HG03095 (cell line): ENCODE measurements at regions not wholly inside any gene's neighbourhood (a gene's known extent, or its start where the extent isn't known, plus 50 kb on each side); places are given as distances from the start of the nearest gene placed in this dataset.
"Not testable (repeated sequence)": the region's sequence is repeated elsewhere in the genome, so short reads cannot be mapped to it uniquely, and the experiment has no call there.

Experiments used
- ATAC-seq: cut with Tn5 transposase; IDR thresholded peaks from one replicate; pipeline ENCODE4 v1.9.1; 2021; ENCODE audit warnings: moderate library complexity; ENCODE audit not compliant: unreplicated experiment

DNA sequence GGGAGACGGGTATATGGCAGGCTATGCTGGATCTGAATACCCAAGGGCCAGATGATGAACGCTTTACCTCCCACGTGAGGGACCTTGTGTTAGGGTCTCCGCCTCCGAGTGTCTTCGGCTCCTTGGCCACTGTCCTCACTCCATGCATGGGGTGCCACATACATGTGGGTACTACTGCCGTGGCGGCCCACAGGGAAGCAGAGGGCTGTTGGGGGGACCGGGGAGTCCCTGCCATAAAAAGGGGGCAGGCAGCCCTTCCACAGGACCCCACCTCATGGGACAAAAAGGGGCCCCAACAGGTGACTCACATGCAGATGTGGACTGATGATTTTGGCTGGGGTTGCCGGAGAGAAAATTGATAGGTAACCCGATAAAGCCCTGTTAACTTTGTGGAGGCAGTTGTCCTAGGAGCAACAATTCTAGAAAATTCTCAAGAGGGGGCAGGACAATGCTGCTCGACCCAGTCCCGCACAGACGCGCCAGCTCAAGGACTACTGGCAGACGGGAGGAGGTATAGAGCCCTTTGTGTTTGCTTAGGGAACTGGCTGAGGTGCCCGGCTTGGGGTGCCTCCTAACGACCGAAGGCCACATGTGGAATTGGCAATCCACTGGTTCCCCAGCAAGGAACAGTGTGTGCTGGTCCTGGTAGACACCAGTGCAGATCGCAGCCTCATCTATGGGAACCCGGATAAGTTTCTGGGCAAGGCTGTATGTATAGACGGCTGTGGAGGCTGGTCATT, 695.7 kb upstream of the AGA start:
- ATAC-seq, result no peak

DNA sequence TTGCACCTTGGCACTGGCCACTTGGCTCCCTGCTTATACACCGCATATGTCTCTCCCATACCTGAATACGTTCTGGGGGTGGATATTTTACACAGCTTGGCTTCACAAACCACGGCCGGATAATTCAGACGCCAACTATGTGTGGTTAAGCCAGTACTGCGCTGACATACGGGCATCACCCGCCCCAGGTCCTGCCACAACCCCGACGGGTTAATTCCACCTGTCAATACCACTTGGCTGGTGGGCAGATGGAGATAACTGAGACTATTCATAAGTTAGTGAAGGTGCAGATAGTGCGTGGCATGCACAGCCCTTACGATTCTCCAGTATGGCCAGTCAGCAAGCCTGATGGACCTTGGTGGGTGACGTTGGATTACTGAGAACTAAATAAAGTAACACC, 696.3 kb upstream of the AGA start:
- ATAC-seq, result no peak

DNA sequence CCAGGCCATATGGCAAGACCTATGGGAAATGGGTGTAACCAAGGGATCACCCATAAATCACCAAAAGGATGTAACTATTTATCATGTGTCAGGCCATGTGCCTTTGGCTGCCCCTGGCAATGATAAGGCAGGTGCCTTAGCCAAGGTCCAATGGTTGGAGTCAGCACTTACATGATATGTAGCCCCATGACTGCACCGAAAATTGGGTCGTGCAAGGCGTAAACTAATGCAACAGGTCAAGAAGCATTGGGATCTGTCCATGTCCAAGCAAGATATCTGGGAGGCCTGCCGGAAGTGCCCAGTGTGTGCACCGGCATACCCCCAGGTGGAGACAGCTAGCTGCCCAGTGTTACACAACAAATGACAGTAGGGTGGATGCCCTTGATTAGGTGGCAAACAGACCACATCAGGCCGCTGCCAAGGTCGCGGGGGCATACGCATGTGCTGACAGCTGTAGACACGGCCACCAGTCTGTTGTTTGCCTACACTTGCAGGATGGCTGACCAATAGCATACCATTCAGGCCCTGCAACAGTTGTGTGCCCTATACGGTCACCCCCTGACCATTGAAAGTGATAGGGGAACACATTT, 698.2 kb upstream of the AGA start:
- ATAC-seq, result no peak

DNA sequence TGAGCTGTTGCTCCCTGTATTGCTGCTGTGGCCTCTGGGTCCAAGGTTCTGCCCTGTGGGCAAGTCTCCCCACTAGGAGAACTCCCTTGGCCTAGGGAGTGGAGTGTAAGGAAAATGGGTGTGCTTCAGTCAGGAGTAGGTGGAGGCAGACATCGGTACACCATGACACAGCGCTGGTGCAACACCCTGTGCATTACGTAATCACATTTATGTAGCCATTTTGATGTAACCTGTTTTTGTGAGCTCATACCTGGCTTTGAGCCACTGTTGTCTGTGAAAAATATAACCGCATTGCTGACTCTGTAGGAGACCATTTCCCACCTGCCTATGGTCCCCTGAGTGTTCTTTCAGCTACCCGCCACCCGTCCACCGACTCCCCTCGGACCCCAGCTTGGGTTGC, 700.5 kb upstream of the AGA start:
- ATAC-seq, result no peak

DNA sequence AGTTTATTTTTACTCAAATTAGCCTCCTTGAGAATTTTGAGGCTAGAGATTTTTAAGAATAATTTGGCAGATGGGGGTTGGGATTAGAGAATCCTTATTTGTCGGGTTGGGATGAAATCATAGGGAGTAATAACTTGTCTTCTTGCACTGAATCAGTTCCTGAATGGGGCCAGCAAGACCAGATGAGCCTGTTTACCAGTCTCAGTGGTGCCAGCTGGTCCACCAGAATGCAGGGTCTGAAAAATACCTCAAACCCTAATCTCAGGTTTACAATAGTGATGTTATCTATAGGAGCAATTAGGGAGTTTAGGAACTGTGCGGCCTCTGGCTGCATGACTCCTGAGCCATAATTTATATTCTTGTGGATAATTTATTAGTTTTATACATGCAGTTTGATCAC, 705.9 kb upstream of the AGA start:
- no peak for ATAC-seq

DNA sequence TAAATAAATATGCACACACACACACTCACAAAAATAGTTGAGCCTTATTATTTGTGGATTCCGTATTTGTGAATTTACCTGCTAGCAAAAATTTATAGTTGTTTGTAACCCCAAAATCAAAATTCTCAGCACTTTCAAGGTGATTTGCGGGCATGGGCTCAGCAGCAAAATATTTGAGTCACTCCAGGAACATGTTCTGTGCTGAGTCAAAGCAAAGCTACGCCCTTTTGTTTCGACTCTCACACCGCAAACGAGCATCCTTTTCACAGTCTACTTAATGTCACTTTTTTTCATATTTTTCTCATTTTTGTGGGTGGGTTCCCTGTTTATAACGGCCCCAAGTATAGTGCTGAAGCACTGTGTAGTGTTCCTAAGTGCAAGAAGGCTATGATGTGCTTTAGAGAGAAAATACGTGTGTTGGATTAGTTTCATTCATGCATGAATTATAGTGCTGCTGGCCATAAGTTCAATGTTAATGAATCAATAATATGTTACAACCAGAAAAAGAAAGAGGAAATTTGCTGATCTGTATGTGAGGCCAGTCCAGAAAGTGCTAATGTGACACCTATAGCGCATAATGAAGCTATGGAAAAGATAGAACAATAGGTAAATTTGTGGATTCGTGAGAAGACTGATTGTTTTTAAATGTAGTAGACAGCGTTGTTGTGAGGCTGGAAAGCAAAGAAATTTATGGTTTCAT, 723.2 kb upstream of the AGA start:
- no peak for ATAC-seq

DNA sequence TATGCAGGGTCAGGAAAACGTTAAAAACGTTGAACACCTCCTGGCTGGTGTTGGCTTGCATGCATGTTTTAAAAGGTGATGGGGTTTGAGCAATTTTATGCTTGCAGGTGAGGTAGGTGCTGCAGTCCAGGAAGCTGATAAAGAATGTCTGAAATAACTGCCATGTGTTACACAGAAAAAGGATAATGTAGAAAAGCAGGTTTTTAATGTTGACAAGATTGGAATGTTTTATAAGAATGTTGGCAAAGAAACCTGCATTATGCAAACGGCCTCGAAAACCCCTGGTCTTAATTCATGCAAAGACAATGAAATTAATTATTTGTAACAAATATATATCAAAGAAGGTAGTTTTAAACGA, 723.7 kb upstream of the AGA start:
- no peak for ATAC-seq

DNA sequence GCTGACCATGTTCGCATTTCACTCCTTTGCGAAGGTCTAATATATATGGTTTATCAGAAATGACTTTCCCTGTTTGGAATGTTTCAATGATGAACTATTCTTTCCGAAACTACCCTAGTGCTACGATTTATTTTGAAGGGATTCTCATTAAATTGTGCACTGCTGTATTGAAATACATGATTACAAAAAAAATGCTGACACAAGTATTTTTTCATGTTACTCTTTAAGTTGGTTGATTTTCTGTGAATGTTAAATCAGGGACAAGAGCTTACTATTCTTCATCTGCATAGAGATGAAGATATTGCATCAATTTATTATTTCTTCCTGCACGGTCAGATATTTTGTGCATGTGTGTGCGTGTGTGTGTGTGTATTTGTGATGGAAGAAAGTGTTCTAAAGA, 731.5 kb upstream of the AGA start:
- ATAC-seq, result no peak

DNA sequence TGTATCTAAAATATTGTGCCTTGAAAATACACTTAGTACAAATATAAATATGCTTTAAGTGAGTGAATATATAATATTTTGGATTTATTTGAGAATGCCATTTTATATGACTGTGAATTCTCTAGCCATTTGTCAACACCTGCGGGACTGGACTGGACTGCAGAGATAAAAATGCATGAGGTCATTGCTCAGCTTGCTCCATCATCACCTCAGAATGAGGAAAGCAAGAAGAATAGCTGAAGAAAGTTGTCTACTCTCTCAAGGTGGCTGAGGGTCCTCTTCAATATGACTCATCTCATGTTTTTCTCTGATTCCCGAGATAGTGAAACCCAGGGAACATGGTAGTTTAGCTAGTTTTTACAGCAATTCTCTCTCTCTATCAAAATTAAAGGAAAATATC, 732.5 kb upstream of the AGA start:
- ATAC-seq, result no peak

DNA sequence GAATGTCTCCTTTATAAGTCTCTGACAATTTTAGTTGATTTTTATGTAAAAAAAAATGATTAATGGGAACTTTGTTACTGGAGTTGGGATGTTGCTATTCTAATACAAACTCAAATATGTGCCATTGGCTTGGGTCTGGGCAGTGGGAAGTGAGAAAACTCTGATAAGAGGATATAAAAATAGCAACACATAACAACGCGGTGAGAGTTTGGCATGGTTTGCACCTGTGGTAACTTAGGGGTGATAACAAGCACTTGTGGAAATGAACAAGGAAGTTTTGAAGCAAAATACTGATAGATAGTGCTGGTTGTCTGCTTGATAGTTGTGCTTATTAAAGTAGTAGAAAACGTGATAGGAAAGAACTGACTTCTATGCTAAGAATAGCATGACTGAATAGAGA, 743.3 kb upstream of the AGA start:
- no peak for ATAC-seq

DNA sequence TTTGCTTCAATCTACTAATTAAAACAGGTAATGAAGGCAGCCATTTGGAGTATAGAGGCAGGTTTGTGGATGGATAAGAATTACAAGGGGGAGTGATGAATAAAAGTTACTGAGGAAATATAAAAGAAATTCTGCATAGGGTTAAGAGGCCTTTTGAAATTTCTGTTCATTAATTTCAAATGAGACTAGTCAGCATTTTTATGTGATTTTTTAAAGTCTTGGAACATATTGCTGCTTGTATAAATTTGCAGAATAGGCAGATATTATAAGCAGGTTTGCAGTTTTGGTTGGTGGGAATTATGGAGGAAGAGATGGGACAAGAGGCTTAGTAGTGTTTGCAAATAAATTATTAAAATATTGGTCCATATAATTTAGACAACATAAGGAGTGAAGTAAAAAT, 750.4 kb upstream of the AGA start:
- ATAC-seq, result no peak

DNA sequence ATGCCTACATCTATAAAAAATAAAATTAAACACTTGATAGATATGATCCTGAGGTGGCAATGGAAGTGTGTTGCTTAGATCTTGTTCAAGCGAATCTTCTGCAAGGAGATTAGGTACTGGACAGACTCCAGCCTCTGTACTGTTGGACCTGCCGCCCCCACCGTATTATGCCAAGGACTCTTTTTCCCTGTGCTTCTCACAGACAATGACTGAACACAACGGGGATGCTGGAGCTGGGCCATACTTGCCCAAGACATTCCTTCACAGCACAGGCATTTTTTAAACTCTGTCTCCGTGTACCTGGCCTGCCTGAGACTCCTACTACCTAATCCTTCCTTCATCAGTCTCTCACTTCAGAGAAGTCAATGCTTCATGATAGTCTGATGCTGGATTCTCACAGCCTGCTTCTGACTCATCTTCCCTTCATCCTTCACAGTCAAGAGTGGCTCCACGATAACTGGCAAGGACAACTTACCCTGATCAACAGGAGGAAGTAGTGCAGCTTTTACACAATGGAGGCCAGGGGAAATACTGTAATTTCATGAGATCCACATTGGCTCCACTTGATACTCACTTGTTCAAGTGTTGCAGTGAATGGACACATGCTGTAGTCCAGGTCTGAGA, 754.6 kb upstream of the AGA start:
- no peak for ATAC-seq

DNA sequence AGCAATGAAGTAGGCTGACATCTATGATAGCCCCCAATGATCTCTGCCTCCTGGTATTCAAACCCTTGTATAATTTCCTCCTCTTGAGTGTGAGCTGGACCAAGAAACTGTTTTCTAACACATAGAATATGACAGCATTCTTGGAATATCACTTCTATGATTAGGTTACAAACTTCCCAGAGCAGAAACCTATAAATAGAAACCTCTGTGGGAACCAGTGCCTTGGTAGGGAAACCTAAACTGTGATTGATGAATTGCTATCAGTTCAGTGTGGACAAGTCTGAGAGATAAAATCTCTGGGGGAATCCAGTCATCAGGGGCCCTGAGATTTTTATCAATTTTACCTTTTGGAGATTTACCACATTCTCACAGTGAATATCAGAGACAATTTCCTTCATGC, 756.5 kb upstream of the AGA start:
- ATAC-seq, result no peak

DNA sequence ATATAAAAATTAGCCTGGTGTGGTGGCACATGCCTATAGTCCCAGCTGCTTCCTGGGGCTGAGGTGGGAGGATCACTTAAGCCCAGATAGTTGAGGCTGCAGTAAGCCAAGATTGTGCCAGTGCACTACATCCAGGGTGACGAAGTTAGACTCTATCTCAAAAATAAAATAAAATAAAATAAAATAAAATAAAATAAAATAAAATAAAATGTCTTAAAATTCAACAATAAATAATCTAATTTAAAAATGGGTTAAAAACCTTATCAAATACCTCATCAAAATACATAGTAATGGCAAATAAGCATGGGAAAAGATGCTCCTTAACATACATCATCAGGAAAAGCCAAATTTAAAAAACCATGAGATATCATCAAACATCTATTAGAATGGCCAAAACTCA, 760.2 kb upstream of the AGA start:
- no peak for ATAC-seq

DNA sequence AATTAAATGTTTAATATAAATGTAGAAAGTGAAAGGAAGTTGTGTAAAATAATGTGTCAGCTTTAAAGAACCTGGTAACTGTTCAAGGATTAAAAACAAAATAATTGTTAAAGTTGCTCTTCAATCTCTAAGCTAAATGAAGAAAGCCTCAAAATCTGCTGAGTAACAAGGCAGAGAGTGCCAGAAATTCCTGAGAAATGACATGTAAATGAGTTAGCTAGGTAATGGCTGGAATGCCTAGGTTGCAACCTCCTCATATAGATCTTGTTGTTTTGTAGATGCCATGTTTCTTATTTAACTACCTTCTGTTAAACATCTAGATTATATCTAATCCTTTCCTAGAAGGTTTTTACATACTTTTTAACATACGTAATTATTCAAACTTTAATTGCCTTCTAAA, 763.6 kb upstream of the AGA start:
- no peak for ATAC-seq

DNA sequence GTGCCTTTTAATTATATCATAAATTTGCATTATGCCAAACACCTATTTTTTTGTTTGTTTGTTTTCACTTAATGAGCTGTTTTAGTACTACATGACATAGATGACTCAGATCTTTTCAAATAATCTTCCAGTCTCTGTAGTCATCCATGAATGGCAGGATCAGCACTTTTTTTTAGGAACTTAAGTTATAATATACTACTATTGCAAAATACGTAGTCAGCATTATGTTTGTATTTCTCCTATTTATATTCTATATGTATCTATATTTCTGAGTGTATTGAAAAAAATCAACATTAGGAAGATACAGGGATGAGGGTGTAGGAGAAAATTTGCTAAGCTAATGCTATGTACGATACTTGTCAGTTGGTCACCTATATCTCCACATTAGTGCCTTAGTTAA, 773.1 kb upstream of the AGA start:
- ATAC-seq, result no peak

DNA sequence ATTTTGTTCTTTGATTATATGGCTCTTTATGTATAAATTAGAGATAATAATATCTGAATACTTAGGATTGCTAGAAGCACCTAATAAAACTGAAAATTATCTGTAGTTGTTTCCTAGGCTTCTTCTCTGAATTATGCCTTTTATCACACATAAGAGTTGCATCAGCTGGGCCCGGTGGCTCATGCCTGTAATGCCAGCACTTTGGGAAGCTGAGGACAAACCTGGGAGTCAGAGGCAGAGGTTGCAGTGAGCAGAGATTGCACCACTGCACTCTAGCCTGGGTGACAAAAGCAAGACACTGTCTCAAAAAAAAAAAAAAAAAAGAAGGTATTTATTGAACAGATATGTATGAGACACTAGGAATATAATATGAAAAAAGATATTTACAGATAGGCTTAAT, 773.5 kb upstream of the AGA start:
- ATAC-seq, result no peak

DNA sequence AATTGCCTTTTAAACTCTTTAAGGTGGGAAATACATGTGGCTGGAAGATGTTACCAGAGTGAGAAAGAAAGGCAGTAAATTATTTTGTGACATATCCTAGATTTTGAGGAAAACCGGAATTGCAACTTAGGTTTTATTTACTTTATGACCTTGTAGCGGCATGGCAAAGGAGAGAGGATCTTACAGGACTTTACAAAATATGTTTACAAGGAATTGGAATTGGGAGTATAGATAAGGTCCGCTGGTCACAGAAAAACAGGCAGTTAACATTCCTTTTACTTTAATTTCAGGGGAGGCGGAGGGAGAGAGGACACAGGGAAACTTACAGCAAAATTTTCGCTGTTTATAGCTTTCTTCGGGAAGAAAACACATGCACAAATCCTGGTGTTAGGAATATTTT, 784.2 kb upstream of the AGA start:
- not testable (repeated sequence) for ATAC-seq

DNA sequence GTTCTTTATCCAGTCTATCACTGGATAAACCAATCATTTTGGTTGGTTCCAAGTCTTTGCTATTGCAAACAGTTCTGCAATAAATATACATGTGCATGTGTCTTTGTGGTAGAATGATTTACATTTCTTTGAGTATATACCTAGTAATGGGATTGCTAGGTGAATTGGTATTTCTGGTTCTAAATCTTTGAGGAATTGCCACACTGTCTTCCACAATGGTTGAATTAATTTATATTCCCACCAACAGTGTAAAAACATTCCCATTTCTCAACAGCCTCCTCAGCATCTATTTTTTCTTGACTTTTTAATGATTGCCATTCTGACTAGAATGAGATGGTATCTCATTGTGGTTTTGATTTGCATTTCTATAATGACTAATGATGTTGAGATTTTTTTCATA, 791.7 kb upstream of the AGA start:
- ATAC-seq, result no peak

DNA sequence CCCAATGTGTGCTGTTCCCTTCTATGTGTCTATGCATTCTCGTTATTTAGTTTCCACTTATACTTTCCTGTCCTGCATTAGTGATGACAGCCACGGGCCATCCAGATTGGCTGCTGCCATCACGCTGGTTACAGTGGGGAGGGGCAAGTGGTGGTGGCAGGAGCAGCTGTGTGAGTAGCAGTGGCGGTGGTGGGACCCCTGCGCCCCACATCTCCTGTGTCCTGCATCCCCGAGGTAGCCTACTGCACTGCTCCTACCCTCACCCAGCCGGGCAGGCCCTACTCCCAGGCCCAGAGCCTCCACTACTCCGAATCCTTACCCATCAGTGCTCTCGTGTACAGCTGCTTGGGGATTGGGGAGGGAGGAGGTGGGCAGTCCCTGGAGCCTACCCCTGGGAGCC, 798.7 kb upstream of the AGA start:
- no peak for ATAC-seq

DNA sequence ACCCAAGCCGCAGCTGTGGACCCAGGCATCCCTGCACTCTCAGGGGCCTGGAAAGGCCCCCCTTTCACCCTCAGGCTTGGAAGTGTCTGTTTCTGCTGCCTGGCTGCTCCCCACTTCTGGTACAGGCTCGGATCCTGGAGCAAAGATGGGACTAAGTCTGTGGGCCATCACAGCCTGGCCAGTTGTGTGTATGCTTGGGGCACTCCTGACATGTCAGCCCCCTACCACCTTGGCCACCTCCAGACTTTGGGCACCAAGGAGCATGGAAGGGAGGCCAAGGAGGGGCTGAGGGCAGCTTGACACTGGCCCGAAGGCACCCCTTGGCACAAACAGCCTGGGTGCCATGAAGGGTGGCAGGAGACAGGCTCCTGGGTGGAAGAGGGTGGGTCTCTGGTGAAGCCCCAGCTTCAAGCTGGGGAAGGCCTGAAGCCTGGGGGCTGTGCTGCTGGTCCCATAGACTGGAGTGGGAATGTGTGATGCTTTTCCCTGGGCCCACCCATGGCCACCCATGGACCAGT, 799.4 kb upstream of the AGA start:
- ATAC-seq, result no peak

DNA sequence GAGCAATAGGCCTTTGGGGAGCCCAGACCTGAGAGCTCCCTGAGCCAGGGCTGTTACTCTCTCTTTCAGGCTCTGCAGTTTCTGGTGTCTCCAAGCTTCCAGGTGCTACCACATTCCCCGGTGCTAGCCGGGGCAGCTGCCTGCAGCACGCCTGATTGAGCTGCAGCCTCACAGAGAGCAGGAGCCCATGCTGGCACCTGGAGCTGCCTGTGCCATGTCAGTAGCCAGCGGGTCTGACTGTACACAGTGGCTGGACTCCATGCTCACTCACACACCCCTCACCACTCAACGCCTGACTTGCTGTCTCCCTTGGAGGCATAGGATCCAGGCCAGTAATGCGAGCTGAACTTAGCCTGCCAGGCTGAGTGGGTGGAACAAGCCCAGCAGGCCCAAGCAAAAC, 800.4 kb upstream of the AGA start:
- ATAC-seq, result no peak
